ENCODE measurements at regions not wholly inside any gene's neighbourhood (a gene's known extent, or its start where the extent isn't known, plus 50 kb on each side); places are given as distances from the start of the nearest gene placed in this dataset.

GRCh38 chr21:15211491-15212133 is 146.8 kb upstream of the NRIP1 start (continued):
- no peak for TF ChIP-seq RBM39 (IDR thresholded peaks at IDR 0.05; ENCODE audit: low read depth, low read length, poor library complexity, severe bottlenecking)
- no peak for TF ChIP-seq ZNF451 (CRISPR knock-in tag; IDR thresholded peaks at IDR 0.05)
- no peak for TF ChIP-seq THAP9 (CRISPR knock-in tag; IDR thresholded peaks at IDR 0.05; ENCODE audit: borderline replicate concordance)
- no peak for TF ChIP-seq HDAC6 (IDR thresholded peaks at IDR 0.05; ENCODE audit: low read depth, low read length)
- no peak for TF ChIP-seq ZNF326 (CRISPR knock-in tag; IDR thresholded peaks at IDR 0.05; ENCODE audit: borderline replicate concordance)
- no peak for TF ChIP-seq ZNF510 (CRISPR knock-in tag; IDR thresholded peaks at IDR 0.05; ENCODE audit: low read depth)
- peak; percentile 92 for TF ChIP-seq ZNF264 (CRISPR knock-in tag; IDR thresholded peaks at IDR 0.05)
- TF ChIP-seq HIVEP1 (CRISPR knock-in tag; IDR thresholded peaks at IDR 0.05), result no peak; the same call in 1 of the 2 replicates
- peak; percentile 71 for TF ChIP-seq KAT8 (CRISPR knock-in tag; IDR thresholded peaks at IDR 0.05)
- TF ChIP-seq MTA3 (CRISPR knock-in tag; IDR thresholded peaks at IDR 0.05), result no peak
- no peak for TF ChIP-seq KLF13 (CRISPR knock-in tag; IDR thresholded peaks at IDR 0.05)
- peak; percentile 48; the same call in 1 of the 2 replicates for TF ChIP-seq ZNF788 (CRISPR knock-in tag; IDR thresholded peaks at IDR 0.05; ENCODE audit: borderline replicate concordance)
- TF ChIP-seq PTBP1 (IDR thresholded peaks at IDR 0.05; ENCODE audit: low read depth, low read length, poor library complexity, severe bottlenecking), result no peak
- TF ChIP-seq ASH2L (IDR thresholded peaks at IDR 0.05; ENCODE audit: insufficient read length, low read depth, low read length), result peak; percentile 89
- TF ChIP-seq ZNF691 (CRISPR knock-in tag; IDR thresholded peaks at IDR 0.05; ENCODE audit: borderline replicate concordance, low read depth), result peak; percentile 83; the same call in 1 of the 2 replicates
- no peak for TF ChIP-seq NFE2L2 (IDR thresholded peaks at IDR 0.05; ENCODE audit: low read length)
- TF ChIP-seq BCL6 (CRISPR knock-in tag; IDR thresholded peaks at IDR 0.05), result peak; percentile 97
- no peak for TF ChIP-seq ZNF75D (CRISPR knock-in tag; IDR thresholded peaks at IDR 0.05; ENCODE audit: borderline replicate concordance)
- TF ChIP-seq NR2C2 (CRISPR knock-in tag; IDR thresholded peaks at IDR 0.05; ENCODE audit: borderline replicate concordance), result peak; percentile 81
- no peak for TF ChIP-seq NONO (IDR thresholded peaks at IDR 0.05)
- peak; percentile 60; the same call in 1 of the 2 replicates for TF ChIP-seq NONO (CRISPR knock-in tag; conservative IDR thresholded peaks at IDR 0.05)
- TF ChIP-seq, protein P1, sequence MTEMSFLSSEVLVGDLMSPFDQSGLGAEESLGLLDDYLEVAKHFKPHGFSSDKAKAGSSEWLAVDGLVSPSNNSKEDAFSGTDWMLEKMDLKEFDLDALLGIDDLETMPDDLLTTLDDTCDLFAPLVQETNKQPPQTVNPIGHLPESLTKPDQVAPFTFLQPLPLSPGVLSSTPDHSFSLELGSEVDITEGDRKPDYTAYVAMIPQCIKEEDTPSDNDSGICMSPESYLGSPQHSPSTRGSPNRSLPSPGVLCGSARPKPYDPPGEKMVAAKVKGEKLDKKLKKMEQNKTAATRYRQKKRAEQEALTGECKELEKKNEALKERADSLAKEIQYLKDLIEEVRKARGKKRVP (CRISPR knock-in tag; IDR thresholded peaks at IDR 0.05), result peak in 1 of 2 experiments; percentile 86; a peak in 2 of 4 replicates
- TF ChIP-seq NR1H2 (CRISPR knock-in tag; IDR thresholded peaks at IDR 0.05; ENCODE audit: borderline replicate concordance, low read depth), result no peak; the same call in 1 of the 2 replicates
- TF ChIP-seq ZMAT3 (CRISPR knock-in tag; conservative IDR thresholded peaks at IDR 0.05), result peak; percentile 79; the same call in 1 of the 2 replicates
- TF ChIP-seq GABPA (IDR thresholded peaks at IDR 0.05; ENCODE audit: low read depth, low read length), result no peak
- TF ChIP-seq GABPA (CRISPR knock-in tag; IDR thresholded peaks at IDR 0.05; ENCODE audit: low read depth), result peak; percentile 59
- no peak for TF ChIP-seq ZNF672 (CRISPR knock-in tag; IDR thresholded peaks at IDR 0.05)
- peak; percentile 95 for TF ChIP-seq POGZ (CRISPR knock-in tag; IDR thresholded peaks at IDR 0.05)
